H1 (cell line): ENCODE measurements at regions not wholly inside any gene's neighbourhood (a gene's known extent, or its start where the extent isn't known, plus 50 kb on each side); places are given as distances from the start of the nearest gene placed in this dataset.

Experiments used
- CTCF ChIA-PET: fragments of 300-600 bp; sonication (Branson Sonifier 250); formaldehyde crosslinking; loops from one replicate; lab custom pipeline; 2021; ENCODE audit not compliant: partially characterized antibody; lab: Charles Lee
- POLR2A ChIA-PET: fragments of 300-600 bp; sonication (Branson Sonifier 250); formaldehyde crosslinking; loops from one replicate; lab custom pipeline; 2021; ENCODE audit warnings: inconsistent platforms; ENCODE audit not compliant: partially characterized antibody; lab: Charles Lee
- DNase-seq, 2 experiments: peaks; one replicate each; pipeline versions ENCODE4 v3.0.0 to v3.0.0-alpha.2; 2010 to 2022; ENCODE audit warnings: low spot score in 2 of 2, low read depth in 1 of 2, mixed read lengths in 1 of 2
- FAIRE-seq: peaks from 2 replicates; lab custom pipeline; 2011; peaks lifted over from hg19 to GRCh38; lab: Jason Lieb, UNC
- H2AFZ ChIP-seq: 2 replicates; pipeline ENCODE4 v1.8.1; 2012; ENCODE audit warnings: low read length, inconsistent platforms
- H2AK5ac ChIP-seq: 2 replicates; pipeline ENCODE4 v1.6.1; 2013; ENCODE audit warnings: low read depth, low read length
- H2BK120ac ChIP-seq: replicated peaks from 2 replicates; pipeline ENCODE3; 2013; ENCODE audit warnings: low read depth, low read length, inconsistent platforms
- H2BK12ac ChIP-seq: 2 replicates; pipeline ENCODE4 v1.6.1; 2013; ENCODE audit warnings: low read depth, low read length
- H2BK15ac ChIP-seq: 2 replicates; pipeline ENCODE4 v1.6.1; 2013; ENCODE audit warnings: low read length
- H2BK20ac ChIP-seq: 2 replicates; pipeline ENCODE4 v1.6.1; 2013; ENCODE audit warnings: low read length
- H2BK5ac ChIP-seq: 2 replicates; pipeline ENCODE4 v1.6.1; 2013; ENCODE audit warnings: low read depth, low read length
- H3K14ac ChIP-seq: 2 replicates; pipeline ENCODE4 v1.6.1; 2013; ENCODE audit warnings: inconsistent platforms; ENCODE audit not compliant: insufficient read length
- H3K18ac ChIP-seq: 2 replicates; pipeline ENCODE4 v1.6.1; 2013; ENCODE audit warnings: low read length; ENCODE audit errors: extremely low read depth
- H3K23ac ChIP-seq: 2 replicates; pipeline ENCODE4 v1.6.1; 2013; ENCODE audit warnings: inconsistent platforms; ENCODE audit not compliant: insufficient read length
- H3K23me2 ChIP-seq: 2 replicates; pipeline ENCODE4 v1.6.1; 2013; ENCODE audit warnings: low read depth, low read length
- H3K27ac ChIP-seq: 2 replicates; pipeline ENCODE4 v1.6.1; 2011; ENCODE audit warnings: low read depth, low read length, inconsistent platforms
- H3K27me3 ChIP-seq, 4 experiments: replicated peaks in 1 of 4; 1 replicate in 1 of 4; 2 replicates in 3 of 4; pipeline versions ENCODE4 v1.6.1 to v1.8.1; 2011 to 2013; ENCODE audit warnings: low read length in 3 of 4, mild to moderate bottlenecking in 3 of 4, inconsistent platforms in 2 of 4, mixed read lengths in 2 of 4, moderate library complexity in 1 of 4; ENCODE audit not compliant: control insufficient read depth in 3 of 4, insufficient read depth in 3 of 4; ENCODE audit errors: extremely low read depth in 1 of 4
- H3K36me3 ChIP-seq, 4 experiments: 2 replicates each; pipeline versions ENCODE4 v1.6.1 to v1.8.1; 2011 to 2013; ENCODE audit warnings: mild to moderate bottlenecking in 4 of 4, low read length in 3 of 4, moderate library complexity in 2 of 4, control low read depth in 1 of 4, inconsistent platforms in 1 of 4; ENCODE audit not compliant: insufficient read depth in 4 of 4, control insufficient read depth in 2 of 4
- H3K4ac ChIP-seq: replicated peaks from 2 replicates; pipeline ENCODE3; 2013; ENCODE audit warnings: low read length, low read depth, mixed read lengths, inconsistent platforms; ENCODE audit not compliant: insufficient read length
- H3K4me1 ChIP-seq, 4 experiments: replicated peaks in 1 of 4; 1 replicate in 1 of 4; 2 replicates in 3 of 4; pipeline versions ENCODE4 v1.6.1 to v1.8.1; 2011 to 2013; ENCODE audit warnings: low read length in 3 of 4, inconsistent platforms in 2 of 4, mixed read lengths in 1 of 4; ENCODE audit not compliant: insufficient read depth in 4 of 4, control insufficient read depth in 3 of 4
- H3K4me2 ChIP-seq, 2 experiments: 2 replicates each; pipeline versions ENCODE4 v1.6.1 to v1.8.1; 2011 to 2013; ENCODE audit warnings: low read depth in 2 of 2, low read length in 2 of 2, control low read depth in 1 of 2, inconsistent platforms in 1 of 2, mild to moderate bottlenecking in 1 of 2; ENCODE audit not compliant: insufficient read depth in 1 of 2
- H3K4me3 ChIP-seq, 4 experiments: fragments of 200-600, 300-600 bp in 1 of 4; sonication (generic), shearing (Covaris generic), sonication (Bioruptor Twin) in 1 of 4; 2 replicates each; pipeline versions ENCODE4 v1.5.1 to v1.8.1; 2011 to 2016; ENCODE audit warnings: low read length in 4 of 4, low read depth in 3 of 4, control low read depth in 2 of 4, inconsistent platforms in 2 of 4, mild to moderate bottlenecking in 2 of 4, mixed read lengths in 1 of 4, moderate library complexity in 1 of 4; ENCODE audit not compliant: insufficient read depth in 2 of 4; ENCODE audit errors: extremely low read depth in 1 of 4
- H3K56ac ChIP-seq: replicated peaks from 2 replicates; pipeline ENCODE3; 2013; ENCODE audit warnings: low read depth, mild to moderate bottlenecking, mixed read lengths, low read length, inconsistent platforms; ENCODE audit not compliant: insufficient read length
- H3K79me1 ChIP-seq: 2 replicates; pipeline ENCODE4 v1.6.1; 2013; ENCODE audit warnings: low read depth, low read length, control low read depth
- H3K79me2 ChIP-seq, 2 experiments: 2 replicates each; pipeline versions ENCODE4 v1.6.1 to v1.8.1; 2012 to 2013; ENCODE audit warnings: low read length in 2 of 2, mild to moderate bottlenecking in 2 of 2, inconsistent platforms in 1 of 2; ENCODE audit not compliant: insufficient read depth in 2 of 2, control insufficient read depth in 1 of 2
- H3K9ac ChIP-seq, 4 experiments: replicated peaks in 1 of 4; 1 replicate in 1 of 4; 2 replicates in 3 of 4; pipeline versions ENCODE4 v1.6.1 to v1.8.1; 2011 to 2013; ENCODE audit warnings: low read depth in 3 of 4, low read length in 3 of 4, control low read depth in 2 of 4, mild to moderate bottlenecking in 2 of 4, moderate library complexity in 2 of 4, inconsistent platforms in 1 of 4; ENCODE audit errors: extremely low read depth in 1 of 4
- H3K9me3 ChIP-seq, 2 experiments: 2 replicates each; pipeline versions ENCODE4 v1.6.1 to v1.8.1; 2012 to 2013; ENCODE audit warnings: mild to moderate bottlenecking in 2 of 2, moderate library complexity in 2 of 2, control low read depth in 1 of 2, inconsistent platforms in 1 of 2, low read depth in 1 of 2, low read length in 1 of 2, mixed read lengths in 1 of 2; ENCODE audit not compliant: insufficient read depth in 2 of 2
- H4K20me1 ChIP-seq, 2 experiments: replicated peaks in 1 of 2; 2 replicates each; pipeline versions ENCODE3 to v1.8.1; 2011 to 2013; ENCODE audit warnings: inconsistent platforms in 2 of 2, low read length in 2 of 2, mild to moderate bottlenecking in 1 of 2; ENCODE audit not compliant: insufficient read depth in 2 of 2, control insufficient read depth in 1 of 2
- H4K5ac ChIP-seq: 2 replicates; pipeline ENCODE4 v1.6.1; 2013; ENCODE audit warnings: low read length, low read depth, mixed read lengths, inconsistent platforms; ENCODE audit not compliant: insufficient read length
- H4K8ac ChIP-seq: 2 replicates; pipeline ENCODE4 v1.8.0; 2013; ENCODE audit warnings: mild to moderate bottlenecking, moderate library complexity, low read length, inconsistent platforms; ENCODE audit not compliant: insufficient read depth; ENCODE audit errors: extremely low read depth
- H4K91ac ChIP-seq: replicated peaks from 2 replicates; pipeline ENCODE3; 2013; ENCODE audit warnings: low read length, mixed read lengths, inconsistent platforms; ENCODE audit not compliant: insufficient read length
- HDAC6 ChIP-seq: IDR thresholded peaks from one replicate; pipeline ENCODE4 v1.7.1; 2012; ENCODE audit warnings: low read depth, mild to moderate bottlenecking, inconsistent platforms, low read length, moderate library complexity
- RAD21 ChIP-seq, 2 experiments: IDR thresholded peaks in 1 of 2; conservative IDR thresholded peaks in 1 of 2; 2 replicates each; pipeline ENCODE4 v1.6.1; 2011; ENCODE audit warnings: low read depth in 2 of 2, low read length in 2 of 2, improper control_type of control experiment in 1 of 2, inconsistent platforms in 1 of 2, mild to moderate bottlenecking in 1 of 2, moderate library complexity in 1 of 2
- SAP30 ChIP-seq: fragments of 300-600 bp; sonication (generic); IDR thresholded peaks from 2 replicates; pipeline ENCODE4 v1.7.1; 2012; ENCODE audit warnings: low read length, moderate library complexity, mild to moderate bottlenecking, inconsistent platforms; ENCODE audit not compliant: insufficient read depth, insufficient replicate concordance
- TCF12 ChIP-seq: IDR thresholded peaks from 2 replicates; pipeline ENCODE4 v1.6.1; 2011; ENCODE audit warnings: low read depth, mild to moderate bottlenecking, low read length
- WGBS, 2 experiments: shearing (Covaris generic) in 1 of 2; methylation state at CpG; one replicate each; pipeline versions ENCODE4 v1.1.6 to v1.1.7; 2013 to 2015; ENCODE audit warnings: low lambda C conversion rate in 2 of 2, mixed read lengths in 2 of 2, inconsistent platforms in 1 of 2, low coverage in 1 of 2, missing lambda C conversion rate in 1 of 2; ENCODE audit not compliant: insufficient replicate concordance in 2 of 2, insufficient coverage in 1 of 2, insufficient read length in 1 of 2; ENCODE audit errors: extremely low coverage in 1 of 2, missing lambda C conversion rate in 1 of 2; 5-methylcytosine and 5-hydroxymethylcytosine counted together

DNA sequence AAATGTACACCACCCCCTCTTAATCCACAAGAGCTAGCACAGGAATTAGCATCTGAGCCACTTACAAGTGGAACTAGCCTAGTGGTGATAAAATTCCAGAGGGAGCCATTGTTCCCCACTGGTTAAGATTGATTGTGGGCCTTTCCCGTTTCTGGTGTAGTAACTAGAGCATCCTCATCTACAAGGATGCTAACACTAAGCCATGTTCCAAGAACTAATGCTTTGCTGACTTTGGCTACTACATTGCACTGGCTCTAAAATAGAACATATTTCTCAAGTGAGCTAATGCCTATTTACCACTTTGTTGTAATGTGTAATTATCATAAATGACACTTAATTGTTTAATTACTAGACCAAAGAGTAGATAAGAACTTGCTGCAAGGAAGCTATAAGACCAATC lies 143.7 kb downstream of the FZD1 start:
- Histone ChIP-seq H2BK20ac (no peak overlapping the region), H3K79me2 (no peaks in the 10 kb centered on the region), H3K9ac (no peak overlapping the region), H3K79me1 (no peaks in the 10 kb centered on the region), H3K56ac (no peak overlapping the region), H2BK15ac (no peak overlapping the region), H3K4me3 (no peak overlapping the region), H4K8ac (no peak overlapping the region), H2BK120ac (no peak overlapping the region), H3K27ac (no peak overlapping the region), H3K27me3 (peaks cover 0 to 1% (median 0%) of the 10 kb centered on the region in 4 experiments; a peak in 1 of 7 replicates), H3K4me2 (no peak overlapping the region), H3K4ac (no peak overlapping the region), H3K36me3 (no peaks in the 10 kb centered on the region), H3K4me1 (no peaks in the 10 kb centered on the region), H4K20me1 (no peaks in the 10 kb centered on the region), H2BK5ac (no peak overlapping the region), H2BK12ac (no peak overlapping the region), H3K14ac (no peak overlapping the region), H3K23ac (no peak overlapping the region), H3K23me2 (no peaks in the 10 kb centered on the region), H4K91ac (no peak overlapping the region), H2AK5ac (no peak overlapping the region), H4K5ac (no peak overlapping the region), H3K18ac (no peak overlapping the region), H2AFZ (no peak overlapping the region)
- FAIRE-seq = no peak
- POLR2A ChIA-PET = no interaction called here
- DNase-seq = no peak
- 84% methylated on average over 1 of the region's 1 CpG; no CpG with 5 or more reads in 1 of the 2 experiments for WGBS, 2 experiments
- CTCF ChIA-PET = interaction anchor here (0.9 to 2.6 kb wide), 5 partner anchors 10 to 120 kb away, joined by 3 to 8 read pairs (median 4); no protein-coding TSS in a partner anchor
- TF ChIP-seq HDAC6 = no peak
- no peak for TF ChIP-seq RAD21 (IDR thresholded peaks at IDR 0.05 in 1 of 2, conservative IDR thresholded peaks at IDR 0.05 in 1 of 2; ENCODE audit: low read depth in 2 of 2, low read length in 2 of 2)
- TF ChIP-seq SAP30 = no peak
- no peak for TF ChIP-seq TCF12
- TF ChIP-seq, all 59 proteins: peak for 0
- H3K9me3 ChIP-seq = no peaks in the 10 kb centered on the region
